Medulla oblongata (tissue), 1 donor: ENCODE measurements at regions not wholly inside any gene's neighbourhood (a gene's known extent, or its start where the extent isn't known, plus 50 kb on each side); places are given as distances from the start of the nearest gene placed in this dataset.

ENCODE experiments used
- DNase-seq: peaks from one replicate; pipeline ENCODE4 v3.0.0-alpha.2; 2015; ENCODE audit errors: extremely low spot score

- DNase-seq, result no peak
These were observed 429.7 kb upstream of the ROBO2 start for GRCh38 chr3:76610150-76610549.

- DNase-seq, result no peak
These were observed 424.2 kb upstream of the ROBO2 start for GRCh38 chr3:76615719-76616118.

- DNase-seq, result no peak
These were observed 415.7 kb upstream of the ROBO2 start for GRCh38 chr3:76624164-76624563.

- no peak for DNase-seq
These were observed 412.7 kb upstream of the ROBO2 start for GRCh38 chr3:76627236-76627635.

GRCh38 chr3:76631251-76631650 lies 408.6 kb upstream of the ROBO2 start:
- no peak for DNase-seq

GRCh38 chr3:76638006-76638405 lies 401.9 kb upstream of the ROBO2 start:
- DNase-seq, result no peak

- DNase-seq, result no peak
These were observed 396.1 kb upstream of the ROBO2 start for GRCh38 chr3:76643623-76644304.

- no peak for DNase-seq
These were observed 395.6 kb upstream of the ROBO2 start for GRCh38 chr3:76644305-76644675.

GRCh38 chr3:76645724-76646123 lies 394.2 kb upstream of the ROBO2 start:
- no peak for DNase-seq

- no peak for DNase-seq
These were observed 392.9 kb upstream of the ROBO2 start for GRCh38 chr3:76646921-76647562.

GRCh38 chr3:76651784-76652183 lies 388.1 kb upstream of the ROBO2 start:
- no peak for DNase-seq

GRCh38 chr3:76652524-76652923 lies 387.4 kb upstream of the ROBO2 start:
- DNase-seq, result no peak

GRCh38 chr3:76653640-76654251 lies 386.2 kb upstream of the ROBO2 start:
- DNase-seq, result no peak

GRCh38 chr3:76656531-76657070 lies 383.3 kb upstream of the ROBO2 start:
- no peak for DNase-seq

- no peak for DNase-seq
These were observed 382.0 kb upstream of the ROBO2 start for GRCh38 chr3:76657909-76658308.

- no peak for DNase-seq
These were observed 378.2 kb upstream of the ROBO2 start for GRCh38 chr3:76661527-76662250.

GRCh38 chr3:76664816-76665215 lies 375.1 kb upstream of the ROBO2 start:
- DNase-seq, result no peak

- DNase-seq, result no peak
These were observed 371.2 kb upstream of the ROBO2 start for GRCh38 chr3:76668653-76669052.

- no peak for DNase-seq
These were observed 370.6 kb upstream of the ROBO2 start for GRCh38 chr3:76669322-76669721.

GRCh38 chr3:76673171-76673570 lies 366.7 kb upstream of the ROBO2 start:
- DNase-seq, result no peak

GRCh38 chr3:76679541-76679940 lies 360.4 kb upstream of the ROBO2 start:
- no peak for DNase-seq

GRCh38 chr3:76683256-76683655 lies 356.6 kb upstream of the ROBO2 start:
- DNase-seq, result no peak
